SKM-1 (cell line): ENCODE measurements at regions not wholly inside any gene's neighbourhood (a gene's known extent, or its start where the extent isn't known, plus 50 kb on each side); places are given as distances from the start of the nearest gene placed in this dataset.
"Not testable (repeated sequence)": the region's sequence is repeated elsewhere in the genome, so short reads cannot be mapped to it uniquely, and the experiment has no call there.

Experiments used
- DNase-seq: peaks from one replicate; lab custom pipeline; 2025; ENCODE audit not compliant: unreplicated experiment; lab: John Stamatoyannopoulos, UW

GRCh38 chr4:180967936-180968335 lies 1275.3 kb upstream of the TENM3 start:
- DNase-seq: no peak

DNA sequence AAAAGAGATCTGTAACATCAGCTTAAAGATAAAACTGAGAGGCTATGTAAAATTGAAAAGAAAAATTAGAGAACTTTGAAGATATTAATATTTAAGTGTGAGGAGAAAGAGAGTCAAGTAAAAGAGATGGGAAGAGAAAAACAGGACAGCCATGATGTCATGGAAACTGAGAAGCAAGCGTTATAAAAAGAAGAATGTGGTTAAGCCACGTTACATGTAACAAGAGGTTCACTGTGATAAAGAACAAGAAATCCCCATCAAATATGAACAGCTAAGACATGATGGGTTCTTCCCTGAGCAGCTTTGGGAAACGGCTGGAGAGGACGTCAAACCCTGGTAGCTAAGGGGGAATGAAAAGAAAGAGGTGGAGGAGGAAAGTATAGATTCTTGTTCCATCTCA lies 1269.3 kb upstream of the TENM3 start:
- no peak for DNase-seq

DNA sequence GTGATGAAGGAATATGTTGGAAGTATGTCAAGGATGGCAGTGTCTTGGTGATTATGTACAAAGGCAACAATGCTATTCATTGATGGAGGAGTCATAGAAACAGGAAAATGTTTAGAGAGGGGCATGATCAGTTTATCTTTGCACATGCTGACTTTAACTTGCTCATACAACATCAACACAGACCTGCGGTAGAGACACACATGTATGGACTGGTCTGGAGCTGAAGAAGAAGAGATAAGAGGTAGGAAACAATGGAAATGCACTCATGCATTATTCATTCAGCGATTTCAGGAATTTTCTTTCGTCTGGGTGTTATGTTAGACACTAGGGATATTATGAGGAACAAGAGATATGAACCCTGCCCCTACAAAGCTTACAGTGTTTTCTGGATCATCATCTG lies 1252.3 kb upstream of the TENM3 start:
- no peak for DNase-seq

DNA sequence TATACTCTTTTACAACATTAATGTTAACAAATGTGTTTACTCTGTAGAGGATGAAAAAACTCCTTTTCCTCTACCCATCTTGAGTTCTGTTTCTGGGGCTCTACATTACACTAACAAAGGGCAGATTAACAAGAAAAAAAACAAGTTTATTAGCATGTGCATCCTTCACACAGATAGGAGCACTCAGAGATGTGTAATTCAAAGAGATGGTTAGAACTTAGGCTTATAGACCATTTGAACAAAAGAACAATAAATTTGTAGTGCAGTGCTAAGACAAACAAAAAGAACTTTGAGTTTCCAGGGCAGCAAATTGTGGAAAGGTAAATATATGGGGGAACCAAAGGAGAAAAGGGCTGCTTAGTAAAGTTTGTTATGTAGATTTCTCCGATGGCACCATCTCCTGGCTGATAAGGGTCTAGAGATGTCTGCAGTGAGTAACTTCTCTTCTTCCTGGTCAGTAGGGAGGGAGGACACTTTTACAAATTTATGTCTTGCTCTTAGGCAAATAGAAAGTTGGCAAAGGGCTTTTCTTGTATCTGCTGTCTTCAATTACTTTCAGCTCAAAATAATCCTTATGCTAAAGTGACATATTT lies 1249.9 kb upstream of the TENM3 start:
- no peak for DNase-seq

DNA sequence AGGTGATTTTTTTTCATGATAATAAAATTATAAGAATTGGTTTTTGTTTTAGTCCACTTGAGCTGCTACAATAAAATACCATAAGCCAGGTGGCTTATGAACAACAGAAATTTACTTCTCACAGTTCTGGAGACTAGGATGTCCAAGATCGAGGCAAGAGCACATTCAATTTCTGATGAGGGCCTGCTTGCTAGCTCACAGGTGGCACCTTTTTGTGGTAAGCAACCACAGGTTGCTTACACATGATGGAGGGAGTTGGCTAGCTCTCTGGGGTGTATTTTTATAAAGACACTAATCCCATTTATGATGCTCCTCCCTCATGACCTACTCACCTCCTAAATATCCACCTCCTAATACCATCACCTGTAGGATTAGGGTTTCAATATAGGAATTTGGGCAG lies 1248.5 kb upstream of the TENM3 start:
- no peak for DNase-seq

DNA sequence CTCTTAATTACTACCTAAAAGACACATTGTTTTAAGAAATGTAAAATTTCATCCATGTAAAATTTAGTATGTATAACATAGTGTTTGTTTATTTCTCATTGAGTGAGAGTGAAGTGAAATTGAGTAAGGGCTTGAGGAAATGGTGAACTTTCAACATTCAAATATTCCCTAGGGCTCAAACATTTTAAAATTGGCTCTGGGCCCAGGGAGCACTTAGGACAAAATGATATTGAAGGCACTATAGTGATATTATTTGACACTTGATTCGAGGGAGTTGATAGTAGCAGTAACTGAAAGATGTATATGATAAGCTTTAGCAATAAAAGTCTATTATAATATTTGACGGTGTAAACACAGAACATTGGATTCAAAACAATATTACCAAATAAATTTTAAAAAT lies 1244.0 kb upstream of the TENM3 start:
- no peak for DNase-seq

- no peak for DNase-seq
These were observed 1239.1 kb upstream of the TENM3 start for GRCh38 chr4:181004056-181004455.

GRCh38 chr4:181006499-181007260 lies 1236.5 kb upstream of the TENM3 start:
- no peak for DNase-seq

DNA sequence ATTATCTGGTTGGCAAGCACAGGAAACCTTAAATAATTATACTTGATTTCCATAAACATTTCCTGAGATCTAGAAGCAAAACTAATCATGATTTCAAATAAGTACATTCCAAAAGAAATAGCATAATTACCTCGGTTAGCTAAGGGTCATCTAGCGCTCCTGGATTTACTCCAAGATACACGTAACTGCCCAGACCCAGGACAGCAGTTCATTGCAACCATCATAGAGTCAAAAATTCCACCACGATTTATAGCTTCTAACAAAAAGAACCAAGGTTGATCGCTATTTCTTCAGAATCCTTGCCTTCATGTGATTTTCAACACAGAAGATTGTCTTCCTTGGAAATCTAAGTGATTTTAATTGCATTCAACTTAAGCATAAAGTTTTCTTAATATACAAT lies 1235.5 kb upstream of the TENM3 start:
- DNase-seq: no peak

GRCh38 chr4:181008164-181008563 lies 1235.0 kb upstream of the TENM3 start:
- DNase-seq: no peak

GRCh38 chr4:181013162-181013561 lies 1230.0 kb upstream of the TENM3 start:
- no peak for DNase-seq

- no peak for DNase-seq
These were observed 1226.2 kb upstream of the TENM3 start for GRCh38 chr4:181017038-181017437.

DNA sequence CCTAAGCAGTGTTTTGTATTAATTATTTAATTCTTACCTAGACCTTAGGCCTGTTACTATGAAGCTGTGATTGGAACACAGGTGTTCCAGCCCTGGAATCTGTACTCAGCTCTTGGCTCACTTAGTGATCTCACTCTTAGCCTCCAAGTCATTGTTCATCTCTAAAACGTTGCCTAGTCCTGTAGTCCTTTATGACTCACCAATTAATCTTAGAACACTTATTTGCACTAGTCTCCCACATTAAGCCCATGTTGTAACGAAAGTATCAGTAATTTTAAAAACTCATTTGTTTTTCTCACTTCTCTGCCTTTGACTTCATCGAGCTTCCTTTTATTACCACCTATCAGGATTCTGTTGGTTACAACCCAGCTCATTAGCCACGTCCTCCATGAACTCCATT lies 1224.7 kb upstream of the TENM3 start:
- DNase-seq: no peak

GRCh38 chr4:181018913-181019312 lies 1224.3 kb upstream of the TENM3 start:
- no peak for DNase-seq

DNA sequence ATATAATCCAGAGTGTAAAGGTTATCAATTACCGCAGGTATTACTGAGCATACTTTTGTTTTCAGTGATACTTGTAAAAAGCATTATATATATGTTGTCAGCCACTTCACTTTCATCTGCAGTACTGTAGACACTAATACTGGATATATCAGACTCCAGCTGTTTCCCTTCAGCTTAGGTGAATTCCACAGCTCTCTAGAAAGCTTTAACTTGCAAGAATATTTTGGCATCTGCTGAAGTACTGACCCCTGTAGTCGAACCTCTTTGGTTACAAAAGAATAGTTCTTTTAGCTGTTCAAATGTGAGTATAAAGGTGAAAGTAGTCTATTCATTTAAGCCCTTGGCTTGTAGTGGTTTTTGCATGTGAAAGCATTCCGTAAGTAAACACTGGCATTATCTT lies 1222.7 kb upstream of the TENM3 start:
- DNase-seq: no peak

GRCh38 chr4:181021213-181021612 lies 1222.0 kb upstream of the TENM3 start:
- DNase-seq: no peak

DNA sequence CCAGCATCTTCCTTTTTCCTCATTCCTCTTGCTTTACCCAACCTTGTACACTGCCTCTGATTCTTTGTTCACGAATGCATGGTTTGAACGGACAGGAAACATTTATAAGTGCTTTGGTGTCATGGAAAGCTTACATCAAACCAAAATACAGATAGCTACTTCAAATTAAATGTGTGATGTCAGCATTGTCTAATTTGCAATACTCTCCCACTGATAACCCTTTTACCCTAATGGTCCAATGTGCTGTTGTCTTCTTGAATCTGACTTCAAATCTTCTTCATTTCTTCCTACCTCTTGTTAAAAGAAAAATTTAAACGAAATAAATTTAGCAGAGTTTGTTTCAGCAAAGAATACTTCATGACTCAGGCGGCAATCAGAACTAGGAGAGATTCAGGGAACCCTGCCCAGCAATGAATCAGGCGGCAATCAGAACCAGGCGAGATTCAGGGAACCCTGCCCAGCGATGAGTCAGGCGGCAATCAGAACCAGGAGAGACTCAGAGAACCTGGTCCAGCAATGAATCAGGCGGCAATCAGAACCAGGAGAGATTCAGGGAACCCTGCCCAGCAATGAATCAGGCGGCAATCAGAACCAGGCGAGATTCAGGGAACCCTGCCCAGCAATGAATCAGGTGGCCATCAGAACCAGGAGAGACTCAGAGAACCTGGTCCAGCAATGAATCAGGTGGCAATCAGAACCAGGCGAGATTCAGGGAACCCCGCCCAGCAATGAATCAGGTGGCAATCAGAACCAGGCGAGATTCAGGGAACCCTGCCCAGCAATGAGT lies 1212.9 kb upstream of the TENM3 start:
- not testable (repeated sequence) for DNase-seq

GRCh38 chr4:181030961-181031360 lies 1212.2 kb upstream of the TENM3 start:
- DNase-seq: no peak

- DNase-seq: no peak
These were observed 1199.7 kb upstream of the TENM3 start for GRCh38 chr4:181043486-181043885.

- DNase-seq: no peak
These were observed 1196.4 kb upstream of the TENM3 start for GRCh38 chr4:181046809-181047208.

DNA sequence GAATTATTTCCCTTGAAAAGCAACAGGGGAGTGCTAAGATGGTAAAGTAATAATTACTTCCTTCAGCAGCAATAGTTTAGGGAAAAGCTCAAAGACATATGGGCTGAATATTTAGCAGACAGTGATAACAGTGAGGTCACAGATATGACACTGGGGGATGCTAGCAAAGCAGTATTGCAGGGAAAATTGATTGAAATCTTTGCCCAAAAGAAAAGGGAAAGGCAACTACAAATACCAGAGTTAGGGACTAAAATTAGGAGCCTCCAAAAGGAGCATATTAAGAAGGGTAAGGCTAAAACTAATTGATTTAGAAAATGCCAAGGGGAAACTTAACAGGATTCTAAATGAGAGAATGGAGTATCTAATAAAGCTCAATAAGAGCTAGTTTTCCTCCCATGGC lies 1191.3 kb upstream of the TENM3 start:
- DNase-seq: no peak

GRCh38 chr4:181061787-181062186 lies 1181.4 kb upstream of the TENM3 start:
- DNase-seq: no peak
